K562 (cell line): ENCODE measurements at regions not wholly inside any gene's neighbourhood (a gene's known extent, or its start where the extent isn't known, plus 50 kb on each side); places are given as distances from the start of the nearest gene placed in this dataset.

Source experiments
- ATAC-seq: fragments of 200-7000 bp; cut with Tn5 transposase; 3 replicates; pipeline ENCODE4 v1.9.1; 2020; ENCODE audit warnings: moderate library complexity
- BruUV-seq: library from RNA; stranded (reverse); fragments of 400-500 nt; replicated peaks from 2 replicates; lab custom pipeline; 2021; lab: Mats Ljungman, UMichigan
- CTCF ChIA-PET: fragments of 300-600 bp; formaldehyde crosslinking; extraction: SDS; loops from one replicate; lab custom pipeline; 2021; ENCODE audit warnings: low intra/inter-chr PET ratio; lab: Yijun Ruan, JAX
- POLR2A ChIA-PET: fragments of 300-600, 350-650 bp; sonication (Branson Sonifier 250); formaldehyde crosslinking; extraction: SDS; loops from one replicate; lab custom pipeline; 2021; ENCODE audit warnings: antibody characterized with exemption, inconsistent platforms; lab: Yijun Ruan, JAX
- DNase-seq, 4 experiments: peaks; one replicate each; pipeline versions ENCODE4 v3.0.0 to v3.0.0-alpha.2; 2011 to 2018; ENCODE audit warnings: low spot score in 3 of 4, mixed read lengths in 3 of 4; ENCODE audit errors: extremely low read depth in 1 of 4
- FAIRE-seq: peaks from 2 replicates; lab custom pipeline; 2011; peaks lifted over from hg19 to GRCh38; lab: Jason Lieb, UNC
- H2AFZ ChIP-seq: 2 replicates; pipeline ENCODE4 v1.6.0; 2011; ENCODE audit warnings: low read depth, low read length, control low read depth, inconsistent platforms
- H3K27ac ChIP-seq: fragments of 200-600 bp; 3 replicates; pipeline ENCODE4 v1.8.0; 2011; ENCODE audit warnings: low read depth, mild to moderate bottlenecking, control low read depth, inconsistent platforms, low read length, moderate library complexity, mixed read lengths; ENCODE audit errors: extremely low read depth
- H3K27me3 ChIP-seq, 2 experiments: fragments of 300-600 bp in 1 of 2; 2 replicates in 1 of 2; 3 replicates in 1 of 2; pipeline versions ENCODE4 v1.6.0 to v1.8.0; 2011; ENCODE audit warnings: inconsistent platforms in 2 of 2, low read length in 2 of 2, mild to moderate bottlenecking in 1 of 2, mixed read lengths in 1 of 2, moderate library complexity in 1 of 2; ENCODE audit not compliant: control insufficient read depth in 2 of 2, insufficient read depth in 2 of 2
- H3K36me3 ChIP-seq: fragments of 300-600 bp; 3 replicates; pipeline ENCODE4 v1.8.0; 2011; ENCODE audit warnings: mild to moderate bottlenecking, low read length, inconsistent platforms; ENCODE audit not compliant: control insufficient read depth, insufficient read depth
- H3K4me1 ChIP-seq, 2 experiments: fragments of 200-600 bp in 1 of 2; replicated peaks in 1 of 2; 2 replicates in 1 of 2; 3 replicates in 1 of 2; pipeline versions ENCODE4 v1.5.1 to v1.8.0; 2011; ENCODE audit warnings: inconsistent platforms in 2 of 2, low read length in 2 of 2, mild to moderate bottlenecking in 1 of 2, mixed read lengths in 1 of 2, moderate library complexity in 1 of 2; ENCODE audit not compliant: control insufficient read depth in 2 of 2, insufficient read depth in 2 of 2
- H3K4me2 ChIP-seq: 2 replicates; pipeline ENCODE4 v1.6.1; 2011; ENCODE audit warnings: low read length, control low read depth, inconsistent platforms, mixed read lengths; ENCODE audit not compliant: insufficient read depth
- H3K4me3 ChIP-seq: fragments of 200-600 bp; sonication (generic), shearing (Covaris generic); 2 replicates; pipeline ENCODE4 v1.5.1; 2016; ENCODE audit warnings: control low read depth, inconsistent platforms
- H3K79me2 ChIP-seq: fragments of 200-600 bp; 3 replicates; pipeline ENCODE4 v1.8.0; 2011; ENCODE audit warnings: low read length, inconsistent platforms; ENCODE audit not compliant: control insufficient read depth, insufficient read depth
- H3K9ac ChIP-seq, 2 experiments: 2 replicates each; pipeline versions ENCODE4 v1.6.0 to v1.6.1; 2011; ENCODE audit warnings: low read depth in 2 of 2, low read length in 2 of 2, control low read depth in 1 of 2, inconsistent platforms in 1 of 2, mild to moderate bottlenecking in 1 of 2, mixed read lengths in 1 of 2; ENCODE audit not compliant: insufficient read depth in 1 of 2
- H3K9me1 ChIP-seq: one replicate; pipeline ENCODE4 v1.6.0; 2011; ENCODE audit warnings: inconsistent platforms, mild to moderate bottlenecking, low read length, moderate library complexity; ENCODE audit not compliant: control insufficient read depth, insufficient read depth
- H3K9me3 ChIP-seq: replicated peaks from 2 replicates; pipeline ENCODE4 v1.5.1; 2011; ENCODE audit warnings: low read depth, low read length, inconsistent platforms; ENCODE audit not compliant: control insufficient read depth, insufficient read depth
- H4K20me1 ChIP-seq: replicated peaks from 2 replicates; pipeline ENCODE4 v1.6.1; 2011; ENCODE audit warnings: low read length, inconsistent platforms, mixed read lengths; ENCODE audit not compliant: control insufficient read depth, insufficient read depth
- ERF ChIP-seq: fragments of 450-650 bp; formaldehyde crosslinking; IDR thresholded peaks from 2 replicates; pipeline ENCODE4 v1.4.0; 2020; ENCODE audit warnings: mild to moderate bottlenecking, mixed read lengths
- EZH2 ChIP-seq: IDR thresholded peaks from 2 replicates; pipeline ENCODE4 v1.6.1; 2012; ENCODE audit warnings: low read depth, mild to moderate bottlenecking, inconsistent platforms, low read length, borderline replicate concordance
- GTF2A2 ChIP-seq: IDR thresholded peaks from 2 replicates; pipeline ENCODE4 v1.6.1; 2016; ENCODE audit warnings: mild to moderate bottlenecking, missing genetic modification characterization, missing compliant biosample characterization
- HDAC1 ChIP-seq, 2 experiments: fragments of 450-650 bp; IDR thresholded peaks; 2 replicates each; pipeline ENCODE4 v1.6.1; 2016 to 2017; ENCODE audit warnings: inconsistent platforms in 1 of 2, mild to moderate bottlenecking in 1 of 2, moderate library complexity in 1 of 2
- MCM2 ChIP-seq: fragments of 450-650 bp; IDR thresholded peaks from 2 replicates; pipeline ENCODE4 v1.6.1; 2017; ENCODE audit warnings: low read depth, mild to moderate bottlenecking
- POLR3A ChIP-seq: IDR thresholded peaks from 2 replicates; pipeline ENCODE4 v1.6.1; 2011; ENCODE audit warnings: borderline replicate concordance, mild to moderate bottlenecking, moderate library complexity; ENCODE audit not compliant: insufficient read length, insufficient read depth; ENCODE audit errors: extremely low read depth
- PYGO2 ChIP-seq: fragments of 450-650 bp; IDR thresholded peaks from 2 replicates; pipeline ENCODE4 v1.6.1; 2016; ENCODE audit warnings: mild to moderate bottlenecking, missing genetic modification characterization, moderate library complexity, missing compliant biosample characterization
- RBM25 ChIP-seq: fragments of 200-400 bp; formaldehyde crosslinking; IDR thresholded peaks from 2 replicates; pipeline ENCODE4 v1.6.1; 2018; ENCODE audit warnings: low read length, low read depth, moderate library complexity; ENCODE audit not compliant: severe bottlenecking
- RFX7 ChIP-seq: fragments of 250-450 bp; sonication (Bioruptor Pico); IDR thresholded peaks from 2 replicates; pipeline ENCODE4 v1.5.1; 2021; ENCODE audit warnings: mild to moderate bottlenecking
- SIX5 ChIP-seq, 2 experiments: IDR thresholded peaks; 2 replicates each; pipeline ENCODE4 v1.6.1; 2011; ENCODE audit warnings: low read length in 2 of 2, borderline replicate concordance in 1 of 2, low read depth in 1 of 2, mild to moderate bottlenecking in 1 of 2, moderate library complexity in 1 of 2; ENCODE audit not compliant: insufficient read depth in 1 of 2
- TAF9B ChIP-seq: fragments of 450-650 bp; IDR thresholded peaks from 2 replicates; pipeline ENCODE4 v1.6.1; 2018; ENCODE audit warnings: mild to moderate bottlenecking; ENCODE audit not compliant: partially characterized antibody
- WGBS: fragments of 100-300 bp; shearing (Covaris generic); methylation state at CpG from one replicate; pipeline ENCODE4 v1.1.6; 2016; ENCODE audit warnings: low coverage, mixed read lengths; ENCODE audit not compliant: insufficient coverage; ENCODE audit errors: missing lambda C conversion rate; 5-methylcytosine and 5-hydroxymethylcytosine counted together
- in situ Hi-C: fragments of 300-500 bp; cut with MboI; formaldehyde crosslinking; loops from 4 replicates; pipeline ENCODE4 v1.15.0; 2018; ENCODE audit warnings: inconsistent platforms, mixed read lengths
- intact Hi-C: fragments of 100-400 bp; cut with micrococcal nuclease; formaldehyde crosslinking; loops from 2 replicates; pipeline ENCODE4 v1.14.2; 2022
- TF ChIP-seq, protein P1 (sequence below): fragments of 250-450 bp; sonication (Bioruptor Pico); IDR thresholded peaks from 2 replicates; pipeline ENCODE4 v1.8.0; 2022; ENCODE audit warnings: moderate library complexity, mild to moderate bottlenecking, inconsistent platforms
- TF ChIP-seq, protein P2 (sequence below): fragments of 450-650 bp; formaldehyde crosslinking; IDR thresholded peaks from 2 replicates; pipeline ENCODE4 v1.4.0; 2020; ENCODE audit warnings: mild to moderate bottlenecking, moderate library complexity
- TF ChIP-seq, protein P3 (sequence below): sonication (generic); formaldehyde crosslinking; IDR thresholded peaks from 2 replicates; pipeline ENCODE4 v1.8.0; 2022; ENCODE audit warnings: missing genetic modification reagents, mild to moderate bottlenecking, borderline replicate concordance
- TF ChIP-seq, protein P4 (sequence below): fragments of 250-450 bp; sonication (Bioruptor Pico); IDR thresholded peaks from 2 replicates; pipeline ENCODE4 v1.8.0; 2022; ENCODE audit warnings: inconsistent platforms

GRCh38 chr14:59096303-59096702, 92.2 kb upstream of the DAAM1 start (continued):
- TF ChIP-seq TAF9B, result no peak

GRCh38 chr14:59097681-59098080, 90.8 kb upstream of the DAAM1 start:
- intact Hi-C loops, result no loop called here
- Histone ChIP-seq H3K9me3 (no peaks in the 10 kb centered on the region), H2AFZ (no peak overlapping the region), H4K20me1 (no peaks in the 10 kb centered on the region), H3K27ac (no peak overlapping the region), H3K4me1 (no peaks in the 10 kb centered on the region), H3K79me2 (no peaks in the 10 kb centered on the region), H3K9ac (no peak overlapping the region), H3K36me3 (no peaks in the 10 kb centered on the region), H3K27me3 (no peaks in the 10 kb centered on the region; a peak in 1 of 5 replicates), H3K4me2 (no peak overlapping the region), H3K4me3 (no peak overlapping the region), H3K9me1 (no peaks in the 10 kb centered on the region)
- DNase-seq, result no peak
- no peak for ATAC-seq
- CTCF ChIA-PET, result no interaction called here
- in situ Hi-C loops, result no loop called here
- WGBS, result 0% methylated on average over 4 of the region's 4 CpGs
- BruUV-seq, result no TSS peak
- FAIRE-seq, result no peak
- TF ChIP-seq EZH2, result no peak
- TF ChIP-seq, protein P1, sequence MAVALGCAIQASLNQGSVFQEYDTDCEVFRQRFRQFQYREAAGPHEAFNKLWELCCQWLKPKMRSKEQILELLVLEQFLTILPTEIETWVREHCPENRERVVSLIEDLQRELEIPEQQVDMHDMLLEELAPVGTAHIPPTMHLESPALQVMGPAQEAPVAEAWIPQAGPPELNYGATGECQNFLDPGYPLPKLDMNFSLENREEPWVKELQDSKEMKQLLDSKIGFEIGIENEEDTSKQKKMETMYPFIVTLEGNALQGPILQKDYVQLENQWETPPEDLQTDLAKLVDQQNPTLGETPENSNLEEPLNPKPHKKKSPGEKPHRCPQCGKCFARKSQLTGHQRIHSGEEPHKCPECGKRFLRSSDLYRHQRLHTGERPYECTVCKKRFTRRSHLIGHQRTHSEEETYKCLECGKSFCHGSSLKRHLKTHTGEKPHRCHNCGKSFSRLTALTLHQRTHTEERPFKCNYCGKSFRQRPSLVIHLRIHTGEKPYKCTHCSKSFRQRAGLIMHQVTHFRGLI (CRISPR knock-in tag), result no peak
- no peak for TF ChIP-seq POLR3A
- no peak for TF ChIP-seq RFX7 (CRISPR knock-in tag)
- no peak for TF ChIP-seq ERF
- TF ChIP-seq, protein P2, sequence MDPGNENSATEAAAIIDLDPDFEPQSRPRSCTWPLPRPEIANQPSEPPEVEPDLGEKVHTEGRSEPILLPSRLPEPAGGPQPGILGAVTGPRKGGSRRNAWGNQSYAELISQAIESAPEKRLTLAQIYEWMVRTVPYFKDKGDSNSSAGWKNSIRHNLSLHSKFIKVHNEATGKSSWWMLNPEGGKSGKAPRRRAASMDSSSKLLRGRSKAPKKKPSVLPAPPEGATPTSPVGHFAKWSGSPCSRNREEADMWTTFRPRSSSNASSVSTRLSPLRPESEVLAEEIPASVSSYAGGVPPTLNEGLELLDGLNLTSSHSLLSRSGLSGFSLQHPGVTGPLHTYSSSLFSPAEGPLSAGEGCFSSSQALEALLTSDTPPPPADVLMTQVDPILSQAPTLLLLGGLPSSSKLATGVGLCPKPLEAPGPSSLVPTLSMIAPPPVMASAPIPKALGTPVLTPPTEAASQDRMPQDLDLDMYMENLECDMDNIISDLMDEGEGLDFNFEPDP (CRISPR knock-in tag), result no peak
- TF ChIP-seq, protein P3, sequence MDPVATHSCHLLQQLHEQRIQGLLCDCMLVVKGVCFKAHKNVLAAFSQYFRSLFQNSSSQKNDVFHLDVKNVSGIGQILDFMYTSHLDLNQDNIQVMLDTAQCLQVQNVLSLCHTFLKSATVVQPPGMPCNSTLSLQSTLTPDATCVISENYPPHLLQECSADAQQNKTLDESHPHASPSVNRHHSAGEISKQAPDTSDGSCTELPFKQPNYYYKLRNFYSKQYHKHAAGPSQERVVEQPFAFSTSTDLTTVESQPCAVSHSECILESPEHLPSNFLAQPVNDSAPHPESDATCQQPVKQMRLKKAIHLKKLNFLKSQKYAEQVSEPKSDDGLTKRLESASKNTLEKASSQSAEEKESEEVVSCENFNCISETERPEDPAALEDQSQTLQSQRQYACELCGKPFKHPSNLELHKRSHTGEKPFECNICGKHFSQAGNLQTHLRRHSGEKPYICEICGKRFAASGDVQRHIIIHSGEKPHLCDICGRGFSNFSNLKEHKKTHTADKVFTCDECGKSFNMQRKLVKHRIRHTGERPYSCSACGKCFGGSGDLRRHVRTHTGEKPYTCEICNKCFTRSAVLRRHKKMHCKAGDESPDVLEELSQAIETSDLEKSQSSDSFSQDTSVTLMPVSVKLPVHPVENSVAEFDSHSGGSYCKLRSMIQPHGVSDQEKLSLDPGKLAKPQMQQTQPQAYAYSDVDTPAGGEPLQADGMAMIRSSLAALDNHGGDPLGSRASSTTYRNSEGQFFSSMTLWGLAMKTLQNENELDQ, result no peak
- no peak for TF ChIP-seq PYGO2 (tag)
- TF ChIP-seq MCM2, result no peak
- TF ChIP-seq, protein P4, sequence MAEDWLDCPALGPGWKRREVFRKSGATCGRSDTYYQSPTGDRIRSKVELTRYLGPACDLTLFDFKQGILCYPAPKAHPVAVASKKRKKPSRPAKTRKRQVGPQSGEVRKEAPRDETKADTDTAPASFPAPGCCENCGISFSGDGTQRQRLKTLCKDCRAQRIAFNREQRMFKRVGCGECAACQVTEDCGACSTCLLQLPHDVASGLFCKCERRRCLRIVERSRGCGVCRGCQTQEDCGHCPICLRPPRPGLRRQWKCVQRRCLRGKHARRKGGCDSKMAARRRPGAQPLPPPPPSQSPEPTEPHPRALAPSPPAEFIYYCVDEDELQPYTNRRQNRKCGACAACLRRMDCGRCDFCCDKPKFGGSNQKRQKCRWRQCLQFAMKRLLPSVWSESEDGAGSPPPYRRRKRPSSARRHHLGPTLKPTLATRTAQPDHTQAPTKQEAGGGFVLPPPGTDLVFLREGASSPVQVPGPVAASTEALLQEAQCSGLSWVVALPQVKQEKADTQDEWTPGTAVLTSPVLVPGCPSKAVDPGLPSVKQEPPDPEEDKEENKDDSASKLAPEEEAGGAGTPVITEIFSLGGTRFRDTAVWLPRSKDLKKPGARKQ (CRISPR knock-in tag), result no peak
- TF ChIP-seq HDAC1 (IDR thresholded peaks at IDR 0.05), result no peak
- TF ChIP-seq SIX5 (IDR thresholded peaks at IDR 0.05; ENCODE audit: borderline replicate concordance in 1 of 2, insufficient read depth in 1 of 2, low read depth in 1 of 2, low read length in 2 of 2), result no peak
- TF ChIP-seq RBM25, result no peak
- no peak for TF ChIP-seq GTF2A2
- POLR2A ChIA-PET, result interaction anchor here (0.5 kb wide), 1 partner anchor 449 kb away, joined by 4 read pairs; no protein-coding TSS in a partner anchor
